HEK293T (cell line): ENCODE measurements at regions not wholly inside any gene's neighbourhood (a gene's known extent, or its start where the extent isn't known, plus 50 kb on each side); places are given as distances from the start of the nearest gene placed in this dataset.

Source experiments
- L3MBTL2 ChIP-seq: fragments of 450-650 bp; conservative IDR thresholded peaks from 2 replicates; pipeline ENCODE4 v1.6.1; 2016; ENCODE audit warnings: mild to moderate bottlenecking
- PKNOX1 ChIP-seq: fragments of 450-650 bp; IDR thresholded peaks from 2 replicates; pipeline ENCODE4 v1.6.1; 2016
- SP1 ChIP-seq: fragments of 450-650 bp; IDR thresholded peaks from 2 replicates; pipeline ENCODE4 v1.6.1; 2017

- TF ChIP-seq SP1: no peak
- no peak for TF ChIP-seq L3MBTL2
- TF ChIP-seq PKNOX1: no peak
Observed at GRCh38 chr6:1063671-1064355, 248.1 kb upstream of the FOXQ1 start.
